H9 (cell line): ENCODE measurements at regions not wholly inside any gene's neighbourhood (a gene's known extent, or its start where the extent isn't known, plus 50 kb on each side); places are given as distances from the start of the nearest gene placed in this dataset.

ENCODE experiments used
- DNase-seq: peaks from one replicate; pipeline ENCODE4 v3.0.0-alpha.2; 2017
- H2AFZ ChIP-seq: one replicate; pipeline ENCODE4 v1.6.1; 2013; ENCODE audit warnings: mild to moderate bottlenecking, low read length, control low read depth, moderate library complexity
- H2AK5ac ChIP-seq: 2 replicates; pipeline ENCODE4 v1.6.1; 2013; ENCODE audit warnings: low read length, control low read depth, mixed read lengths; ENCODE audit not compliant: insufficient read length
- H2BK120ac ChIP-seq: one replicate; pipeline ENCODE4 v1.6.1; 2013; ENCODE audit warnings: low read depth, mild to moderate bottlenecking, low read length, control low read depth, inconsistent platforms; ENCODE audit not compliant: poor library complexity, severe bottlenecking
- H2BK12ac ChIP-seq: 2 replicates; pipeline ENCODE4 v1.6.1; 2013; ENCODE audit warnings: low read length, control low read depth, mixed read lengths, low read depth; ENCODE audit not compliant: insufficient read length
- H2BK15ac ChIP-seq: 2 replicates; pipeline ENCODE4 v1.6.1; 2013; ENCODE audit warnings: low read depth, low read length, control low read depth
- H2BK20ac ChIP-seq: one replicate; pipeline ENCODE4 v1.6.1; 2013; ENCODE audit warnings: low read depth, mild to moderate bottlenecking, low read length, control low read depth, inconsistent platforms; ENCODE audit not compliant: poor library complexity, severe bottlenecking
- H2BK5ac ChIP-seq: 2 replicates; pipeline ENCODE4 v1.6.1; 2013; ENCODE audit warnings: low read length, control low read depth, mixed read lengths; ENCODE audit not compliant: insufficient read length
- H3K14ac ChIP-seq: 2 replicates; pipeline ENCODE4 v1.6.1; 2013; ENCODE audit warnings: low read length, control low read depth; ENCODE audit not compliant: insufficient read depth
- H3K18ac ChIP-seq: 2 replicates; pipeline ENCODE4 v1.6.1; 2013; ENCODE audit warnings: low read depth, mild to moderate bottlenecking, mixed read lengths, low read length, control low read depth; ENCODE audit not compliant: insufficient read length
- H3K23ac ChIP-seq: 2 replicates; pipeline ENCODE4 v1.6.1; 2013; ENCODE audit warnings: low read length, control low read depth, mixed read lengths, low read depth; ENCODE audit not compliant: insufficient read length
- H3K23me2 ChIP-seq: 2 replicates; pipeline ENCODE4 v1.6.1; 2013; ENCODE audit warnings: low read depth, mild to moderate bottlenecking, mixed read lengths, low read length, control low read depth; ENCODE audit not compliant: insufficient read length, poor library complexity, severe bottlenecking
- H3K27ac ChIP-seq: 2 replicates; pipeline ENCODE4 v1.5.1; 2013; ENCODE audit warnings: low read length, control low read depth, mixed read lengths, low read depth; ENCODE audit not compliant: insufficient read length
- H3K27me3 ChIP-seq: 2 replicates; pipeline ENCODE4 v1.6.1; 2013; ENCODE audit warnings: low read length, control low read depth, inconsistent platforms; ENCODE audit not compliant: insufficient read depth
- H3K4ac ChIP-seq: 2 replicates; pipeline ENCODE4 v1.6.1; 2013; ENCODE audit warnings: low read depth, mild to moderate bottlenecking, control low read depth, inconsistent platforms, low read length, moderate library complexity
- H3K4me1 ChIP-seq: 2 replicates; pipeline ENCODE4 v1.6.1; 2013; ENCODE audit warnings: low read length, control low read depth, inconsistent platforms; ENCODE audit not compliant: insufficient read depth
- H3K4me2 ChIP-seq: 2 replicates; pipeline ENCODE4 v1.6.1; 2013; ENCODE audit warnings: low read length, control low read depth, mixed read lengths; ENCODE audit not compliant: insufficient read length, insufficient read depth
- H3K56ac ChIP-seq: 2 replicates; pipeline ENCODE4 v1.6.1; 2013; ENCODE audit warnings: low read depth, mild to moderate bottlenecking, mixed read lengths, low read length, control low read depth; ENCODE audit not compliant: insufficient read length
- H3K79me1 ChIP-seq: 2 replicates; pipeline ENCODE4 v1.6.1; 2013; ENCODE audit warnings: low read depth, mild to moderate bottlenecking, moderate library complexity, low read length, control low read depth, inconsistent platforms; ENCODE audit not compliant: insufficient read depth, poor library complexity, severe bottlenecking
- H3K79me2 ChIP-seq: 2 replicates; pipeline ENCODE4 v1.6.1; 2013; ENCODE audit warnings: low read length, control low read depth, inconsistent platforms; ENCODE audit not compliant: insufficient read depth
- H3K9ac ChIP-seq: 2 replicates; pipeline ENCODE4 v1.6.1; 2013; ENCODE audit warnings: low read length, control low read depth, mixed read lengths; ENCODE audit not compliant: insufficient read length; ENCODE audit errors: extremely low read depth
- H3K9me3 ChIP-seq: one replicate; pipeline ENCODE4 v1.6.1; 2013; ENCODE audit warnings: low read depth, low read length, inconsistent platforms; ENCODE audit not compliant: control insufficient read depth
- H3T11ph ChIP-seq: one replicate; pipeline ENCODE4 v1.6.1; 2013; ENCODE audit warnings: mild to moderate bottlenecking, low read length, control low read depth, inconsistent platforms
- H4K20me1 ChIP-seq: one replicate; pipeline ENCODE4 v1.6.1; 2013; ENCODE audit not compliant: control insufficient read depth, insufficient read length, insufficient read depth
- H4K5ac ChIP-seq: 2 replicates; pipeline ENCODE4 v1.6.1; 2013; ENCODE audit warnings: low read depth, mild to moderate bottlenecking, mixed read lengths, low read length, control low read depth; ENCODE audit not compliant: insufficient read length
- H4K8ac ChIP-seq: replicated peaks from 2 replicates; pipeline ENCODE4 v1.6.1; 2013; ENCODE audit warnings: low read length, control low read depth, mixed read lengths, low read depth; ENCODE audit not compliant: insufficient read length
- H4K91ac ChIP-seq: 2 replicates; pipeline ENCODE4 v1.6.1; 2013; ENCODE audit warnings: low read depth, mild to moderate bottlenecking, moderate library complexity, mixed read lengths, low read length, control low read depth; ENCODE audit not compliant: insufficient read length
- H3K27ac Mint-ChIP-seq, 3 experiments: 2 replicates in 2 of 3; 3 replicates in 1 of 3; pipeline ENCODE4 v1.8.0; 2020 to 2021; ENCODE audit warnings: mixed read lengths in 3 of 3, mild to moderate bottlenecking in 1 of 3, moderate library complexity in 1 of 3
- H3K27me3 Mint-ChIP-seq: 2 replicates; pipeline ENCODE4 v1.8.0; 2021; ENCODE audit warnings: low read depth, mild to moderate bottlenecking, moderate library complexity, mixed read lengths
- H3K36me3 Mint-ChIP-seq, 3 experiments: 2 replicates in 2 of 3; 3 replicates in 1 of 3; pipeline ENCODE4 v1.8.0; 2020 to 2021; ENCODE audit warnings: low read depth in 3 of 3, mixed read lengths in 3 of 3; ENCODE audit not compliant: insufficient read depth in 1 of 3
- H3K4me1 Mint-ChIP-seq, 2 experiments: 2 replicates each; pipeline ENCODE4 v1.8.0; 2020; ENCODE audit warnings: mixed read lengths in 2 of 2
- H3K4me3 Mint-ChIP-seq, 2 experiments: 2 replicates in 1 of 2; 3 replicates in 1 of 2; pipeline ENCODE4 v1.8.0; 2020 to 2021; ENCODE audit warnings: mild to moderate bottlenecking in 2 of 2, mixed read lengths in 2 of 2, moderate library complexity in 1 of 2
- H3K9me3 Mint-ChIP-seq, 2 experiments: 2 replicates in 1 of 2; 3 replicates in 1 of 2; pipeline ENCODE4 v1.8.0; 2020; ENCODE audit warnings: mild to moderate bottlenecking in 2 of 2, mixed read lengths in 2 of 2, moderate library complexity in 1 of 2
- WGBS: extraction: QIAGEN DNeasy Blood & Tissue Kit; methylation state at CpG from one replicate; pipeline ENCODE4 v1.1.7; 2013; ENCODE audit warnings: missing lambda C conversion rate, low lambda C conversion rate, mixed read lengths; ENCODE audit not compliant: insufficient read length; ENCODE audit errors: extremely low coverage; 5-methylcytosine and 5-hydroxymethylcytosine counted together
- TF ChIP-seq, protein P1 (sequence below): fragments of 200-600 bp; sonication (generic); conservative IDR thresholded peaks from 3 replicates; pipeline ENCODE4 v1.8.0; 2021; ENCODE audit warnings: antibody characterized with exemption, mild to moderate bottlenecking

DNA sequence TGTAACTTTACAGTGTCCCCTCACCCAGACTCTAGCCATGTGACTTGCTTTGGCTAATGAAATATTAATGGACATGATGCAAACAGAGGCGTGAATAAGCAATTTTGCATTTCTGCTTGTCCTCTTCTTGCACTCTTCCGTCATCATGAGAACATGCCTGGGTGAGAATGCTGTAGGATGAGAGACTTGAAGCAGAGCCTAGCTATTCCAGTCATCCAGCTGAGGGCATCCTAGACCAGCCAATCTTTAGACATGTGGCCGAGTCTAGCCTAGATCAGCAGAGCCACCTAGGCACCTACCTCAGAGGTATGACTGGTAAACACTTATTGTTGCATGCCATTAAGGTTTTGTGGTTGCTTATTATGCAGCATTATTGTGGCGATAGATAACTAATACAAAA lies 450.5 kb upstream of the AZI2 start:
- Histone ChIP-seq H4K8ac (no peak overlapping the region), H3K79me1 (no peaks in the 10 kb centered on the region), H3K4me1 (no peaks in the 10 kb centered on the region), H2AK5ac (no peak overlapping the region), H3K9me3 (no peaks in the 10 kb centered on the region), H2BK5ac (no peak overlapping the region), H2BK12ac (no peak overlapping the region), H3K4ac (no peak overlapping the region), H2BK120ac (no peak overlapping the region), H3K27me3 (no peaks in the 10 kb centered on the region), H4K20me1 (no peaks in the 10 kb centered on the region), H4K91ac (no peak overlapping the region), H3K56ac (no peak overlapping the region), H4K5ac (no peak overlapping the region), H2BK15ac (no peak overlapping the region), H3K27ac (no peak overlapping the region), H3K9ac (no peak overlapping the region), H3K79me2 (no peaks in the 10 kb centered on the region), H3K4me2 (no peak overlapping the region), H3T11ph (no peak overlapping the region), H2AFZ (no peak overlapping the region), H3K23ac (no peak overlapping the region), H3K18ac (no peak overlapping the region), H2BK20ac (no peak overlapping the region), H3K14ac (no peak overlapping the region), H3K23me2 (no peaks in the 10 kb centered on the region)
- Mint-ChIP-seq H3K27me3 (no peaks in the 10 kb centered on the region), H3K36me3 (no peaks in the 10 kb centered on the region), H3K9me3 (no peaks in the 10 kb centered on the region), H3K4me3 (no peak overlapping the region), H3K4me1 (peaks cover 3 to 6% of the 10 kb centered on the region in 2 experiments; a peak in 3 of 4 replicates), H3K27ac (no peak overlapping the region)
- no CpG with 5 or more reads among the region's 4 CpGs for WGBS
- TF ChIP-seq, protein P1, sequence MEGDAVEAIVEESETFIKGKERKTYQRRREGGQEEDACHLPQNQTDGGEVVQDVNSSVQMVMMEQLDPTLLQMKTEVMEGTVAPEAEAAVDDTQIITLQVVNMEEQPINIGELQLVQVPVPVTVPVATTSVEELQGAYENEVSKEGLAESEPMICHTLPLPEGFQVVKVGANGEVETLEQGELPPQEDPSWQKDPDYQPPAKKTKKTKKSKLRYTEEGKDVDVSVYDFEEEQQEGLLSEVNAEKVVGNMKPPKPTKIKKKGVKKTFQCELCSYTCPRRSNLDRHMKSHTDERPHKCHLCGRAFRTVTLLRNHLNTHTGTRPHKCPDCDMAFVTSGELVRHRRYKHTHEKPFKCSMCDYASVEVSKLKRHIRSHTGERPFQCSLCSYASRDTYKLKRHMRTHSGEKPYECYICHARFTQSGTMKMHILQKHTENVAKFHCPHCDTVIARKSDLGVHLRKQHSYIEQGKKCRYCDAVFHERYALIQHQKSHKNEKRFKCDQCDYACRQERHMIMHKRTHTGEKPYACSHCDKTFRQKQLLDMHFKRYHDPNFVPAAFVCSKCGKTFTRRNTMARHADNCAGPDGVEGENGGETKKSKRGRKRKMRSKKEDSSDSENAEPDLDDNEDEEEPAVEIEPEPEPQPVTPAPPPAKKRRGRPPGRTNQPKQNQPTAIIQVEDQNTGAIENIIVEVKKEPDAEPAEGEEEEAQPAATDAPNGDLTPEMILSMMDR: peak; percentile 43; the same call in 2 of the 3 replicates
- DNase-seq: no peak
